ENCODE measurements at regions not wholly inside any gene's neighbourhood (a gene's known extent, or its start where the extent isn't known, plus 50 kb on each side); places are given as distances from the start of the nearest gene placed in this dataset.
"Not testable (repeated sequence)": the region's sequence is repeated elsewhere in the genome, so short reads cannot be mapped to it uniquely, and the experiment has no call there.

- H3K4me3 ChIP-seq (ENCODE audit: low read depth, low read length), result no peak overlapping the region
- 75% methylated on average over 6 of the region's 6 CpGs for WGBS
- H3K27ac ChIP-seq (ENCODE audit: low read depth), result no peak overlapping the region
- no peaks in the 10 kb centered on the region for H3K4me1 ChIP-seq (ENCODE audit: insufficient read depth)
- DNase-seq (ENCODE audit: extremely low spot score), result no peak
- no peaks in the 10 kb centered on the region for H3K36me3 ChIP-seq (ENCODE audit: insufficient read depth)
These were observed 442.9 kb downstream of the AASDHPPT start for GRCh38 chr11:106520146-106520912.

- 95% methylated on average over 1 of the region's 1 CpG for WGBS
- Histone ChIP-seq H3K4me3 (ENCODE audit: low read depth, low read length) (no peak overlapping the region), H3K27ac (ENCODE audit: low read depth) (no peak overlapping the region), H3K36me3 (ENCODE audit: insufficient read depth) (no peaks in the 10 kb centered on the region), H3K4me1 (ENCODE audit: insufficient read depth) (no peaks in the 10 kb centered on the region)
- DNase-seq (ENCODE audit: extremely low spot score), result no peak
These were observed 443.5 kb downstream of the AASDHPPT start for GRCh38 chr11:106520920-106521319.

- H3K4me3 ChIP-seq (ENCODE audit: low read depth, low read length), result no peak overlapping the region
These were observed 445.7 kb downstream of the AASDHPPT start for GRCh38 chr11:106523171-106523570.

GRCh38 chr11:106523921-106524320 is 446.5 kb downstream of the AASDHPPT start:
- 92% methylated on average over 2 of the region's 2 CpGs for WGBS
- H3K36me3 ChIP-seq (ENCODE audit: insufficient read depth), result no peaks in the 10 kb centered on the region
- H3K4me1 ChIP-seq (ENCODE audit: insufficient read depth), result no peaks in the 10 kb centered on the region
- H3K4me3 ChIP-seq (ENCODE audit: low read depth, low read length), result no peak overlapping the region
- H3K27ac ChIP-seq (ENCODE audit: low read depth), result no peak overlapping the region
- DNase-seq (ENCODE audit: extremely low spot score), result no peak

More at GRCh38 chr11:106523171-106523570, 445.7 kb downstream of the AASDHPPT start:
- H3K4me1 ChIP-seq (ENCODE audit: insufficient read depth), result no peaks in the 10 kb centered on the region
- DNase-seq (ENCODE audit: extremely low spot score), result no peak
- WGBS, result 79% methylated on average over 2 of the region's 2 CpGs
- no peak overlapping the region for H3K27ac ChIP-seq (ENCODE audit: low read depth)
- no peaks in the 10 kb centered on the region for H3K36me3 ChIP-seq (ENCODE audit: insufficient read depth)

GRCh38 chr11:106524436-106524835 is 447.0 kb downstream of the AASDHPPT start:
- WGBS, result 64% methylated on average over 2 of the region's 2 CpGs
- no peaks in the 10 kb centered on the region for H3K4me1 ChIP-seq (ENCODE audit: insufficient read depth)
- H3K27ac ChIP-seq (ENCODE audit: low read depth), result no peak overlapping the region
- DNase-seq (ENCODE audit: extremely low spot score), result no peak
- no peaks in the 10 kb centered on the region for H3K36me3 ChIP-seq (ENCODE audit: insufficient read depth)
- H3K4me3 ChIP-seq (ENCODE audit: low read depth, low read length), result no peak overlapping the region

- H3K4me1 ChIP-seq (ENCODE audit: insufficient read depth); H3K27ac ChIP-seq (ENCODE audit: low read depth); DNase-seq (ENCODE audit: extremely low spot score); H3K4me3 ChIP-seq (ENCODE audit: low read depth, low read length); H3K36me3 ChIP-seq (ENCODE audit: insufficient read depth): not testable (repeated sequence)
- 90% methylated on average over 18 of the region's 18 CpGs for WGBS
These were observed 454.2 kb downstream of the AASDHPPT start for GRCh38 chr11:106531648-106532047.

GRCh38 chr11:106533046-106533445 is 455.6 kb downstream of the AASDHPPT start:
- H3K4me3 ChIP-seq (ENCODE audit: low read depth, low read length), result no peak overlapping the region
- WGBS, result 92% methylated on average over 2 of the region's 2 CpGs
- no peaks in the 10 kb centered on the region for H3K4me1 ChIP-seq (ENCODE audit: insufficient read depth)
- no peaks in the 10 kb centered on the region for H3K36me3 ChIP-seq (ENCODE audit: insufficient read depth)
- no peak for DNase-seq (ENCODE audit: extremely low spot score)
- no peak overlapping the region for H3K27ac ChIP-seq (ENCODE audit: low read depth)

- Histone ChIP-seq H3K4me3 (ENCODE audit: low read depth, low read length) (no peak overlapping the region), H3K36me3 (ENCODE audit: insufficient read depth) (no peaks in the 10 kb centered on the region), H3K4me1 (ENCODE audit: insufficient read depth) (no peaks in the 10 kb centered on the region), H3K27ac (ENCODE audit: low read depth) (no peak overlapping the region)
- no peak for DNase-seq (ENCODE audit: extremely low spot score)
- WGBS, result 76% methylated on average over 5 of the region's 5 CpGs
These were observed 462.5 kb downstream of the AASDHPPT start for GRCh38 chr11:106540001-106540400.

GRCh38 chr11:106548406-106548805 is 469.9 kb downstream of the GUCY1A2 start:
- WGBS, result 89% methylated on average over 2 of the region's 2 CpGs
- H3K36me3 ChIP-seq (ENCODE audit: insufficient read depth), result no peaks in the 10 kb centered on the region
- H3K4me1 ChIP-seq (ENCODE audit: insufficient read depth), result no peaks in the 10 kb centered on the region
- no peak overlapping the region for H3K4me3 ChIP-seq (ENCODE audit: low read depth, low read length)
- H3K27ac ChIP-seq (ENCODE audit: low read depth), result no peak overlapping the region
- DNase-seq (ENCODE audit: extremely low spot score), result no peak

- no peak for DNase-seq (ENCODE audit: extremely low spot score)
- no peak overlapping the region for H3K27ac ChIP-seq (ENCODE audit: low read depth)
- no peak overlapping the region for H3K4me3 ChIP-seq (ENCODE audit: low read depth, low read length)
- 91% methylated on average over 13 of the region's 13 CpGs for WGBS
- no peaks in the 10 kb centered on the region for H3K36me3 ChIP-seq (ENCODE audit: insufficient read depth)
- H3K4me1 ChIP-seq (ENCODE audit: insufficient read depth), result no peaks in the 10 kb centered on the region
These were observed 466.3 kb downstream of the GUCY1A2 start for GRCh38 chr11:106551744-106552673.

GRCh38 chr11:106552694-106553203 is 465.5 kb downstream of the GUCY1A2 start:
- no peak for DNase-seq (ENCODE audit: extremely low spot score)
- Histone ChIP-seq H3K4me3 (ENCODE audit: low read depth, low read length) (no peak overlapping the region), H3K27ac (ENCODE audit: low read depth) (no peak overlapping the region), H3K4me1 (ENCODE audit: insufficient read depth) (no peaks in the 10 kb centered on the region), H3K36me3 (ENCODE audit: insufficient read depth) (no peaks in the 10 kb centered on the region)
- WGBS, result 88% methylated on average over 6 of the region's 6 CpGs

GRCh38 chr11:106553304-106553703 is 465.0 kb downstream of the GUCY1A2 start:
- no peak overlapping the region for H3K4me3 ChIP-seq (ENCODE audit: low read depth, low read length)
- WGBS, result 90% methylated on average over 6 of the region's 6 CpGs
- no peaks in the 10 kb centered on the region for H3K4me1 ChIP-seq (ENCODE audit: insufficient read depth)
- H3K36me3 ChIP-seq (ENCODE audit: insufficient read depth), result no peaks in the 10 kb centered on the region
- no peak overlapping the region for H3K27ac ChIP-seq (ENCODE audit: low read depth)
- DNase-seq (ENCODE audit: extremely low spot score), result no peak

- not testable (repeated sequence) for H3K4me3 ChIP-seq (ENCODE audit: low read depth, low read length); H3K27ac ChIP-seq (ENCODE audit: low read depth); H3K36me3 ChIP-seq (ENCODE audit: insufficient read depth); H3K4me1 ChIP-seq (ENCODE audit: insufficient read depth); DNase-seq (ENCODE audit: extremely low spot score)
- WGBS, result 92% methylated on average over 13 of the region's 13 CpGs
These were observed 462.6 kb downstream of the GUCY1A2 start for GRCh38 chr11:106555566-106556250.

Data from urinary bladder (tissue), 3 donors.